Activated CD8-positive, alpha-beta memory T cell treated with anti-CD3 and anti-CD28 coated beads, Interleukin-2, amount 50 U/mL, for 48 hours (primary cell): ENCODE measurements at regions not wholly inside any gene's neighbourhood (a gene's known extent, or its start where the extent isn't known, plus 50 kb on each side); places are given as distances from the start of the nearest gene placed in this dataset.

Source experiments
- DNase-seq: peaks from one replicate; pipeline ENCODE4 v3.0.0-alpha.2; 2020

GRCh38 chr7:41027428-41028115 is 675.3 kb downstream of the INHBA start:
- DNase-seq = no peak

GRCh38 chr7:41024126-41024525 is 678.8 kb downstream of the INHBA start:
- no peak for DNase-seq

- DNase-seq = no peak
These were observed 682.8 kb downstream of the INHBA start for GRCh38 chr7:41020056-41020455.

GRCh38 chr7:41013117-41013516 is 689.8 kb downstream of the INHBA start:
- DNase-seq = no peak

- DNase-seq = no peak
These were observed 690.8 kb downstream of the INHBA start for GRCh38 chr7:41012041-41012440.

GRCh38 chr7:41010967-41011366 is 691.9 kb downstream of the INHBA start:
- no peak for DNase-seq

- no peak for DNase-seq
These were observed 692.5 kb downstream of the INHBA start for GRCh38 chr7:41010418-41010817.

- no peak for DNase-seq
These were observed 695.1 kb downstream of the INHBA start for GRCh38 chr7:41007811-41008210.

GRCh38 chr7:41007351-41007751 is 695.5 kb downstream of the INHBA start:
- DNase-seq = no peak

GRCh38 chr7:41006306-41006995 is 696.4 kb downstream of the INHBA start:
- DNase-seq = no peak

GRCh38 chr7:41005374-41005901 is 697.5 kb downstream of the INHBA start:
- DNase-seq = no peak

- no peak for DNase-seq
These were observed 698.9 kb downstream of the INHBA start for GRCh38 chr7:41003977-41004376.

- DNase-seq = no peak
These were observed 699.3 kb downstream of the INHBA start for GRCh38 chr7:41003611-41003940.

- DNase-seq = peak; percentile 76
These were observed 699.9 kb downstream of the INHBA start for GRCh38 chr7:41002741-41003610.

GRCh38 chr7:41000042-41000441 is 702.8 kb downstream of the INHBA start:
- DNase-seq = no peak

GRCh38 chr7:40996233-40996677 is 706.6 kb downstream of the INHBA start:
- no peak for DNase-seq

- no peak for DNase-seq
These were observed 712.0 kb downstream of the INHBA start for GRCh38 chr7:40990841-40991240.

GRCh38 chr7:40987571-40987970 is 715.3 kb downstream of the INHBA start:
- no peak for DNase-seq

GRCh38 chr7:40986351-40986873 is 716.5 kb downstream of the INHBA start:
- DNase-seq = no peak

GRCh38 chr7:40983111-40983510 is 719.8 kb downstream of the INHBA start:
- no peak for DNase-seq

GRCh38 chr7:40979296-40979695 is 723.6 kb downstream of the INHBA start:
- DNase-seq = no peak

GRCh38 chr7:40978047-40978446 is 724.8 kb downstream of the INHBA start:
- DNase-seq = no peak

- DNase-seq = no peak
These were observed 725.4 kb downstream of the INHBA start for GRCh38 chr7:40977533-40977932.
